ENCODE measurements at regions not wholly inside any gene's neighbourhood (a gene's known extent, or its start where the extent isn't known, plus 50 kb on each side); places are given as distances from the start of the nearest gene placed in this dataset.

DNA sequence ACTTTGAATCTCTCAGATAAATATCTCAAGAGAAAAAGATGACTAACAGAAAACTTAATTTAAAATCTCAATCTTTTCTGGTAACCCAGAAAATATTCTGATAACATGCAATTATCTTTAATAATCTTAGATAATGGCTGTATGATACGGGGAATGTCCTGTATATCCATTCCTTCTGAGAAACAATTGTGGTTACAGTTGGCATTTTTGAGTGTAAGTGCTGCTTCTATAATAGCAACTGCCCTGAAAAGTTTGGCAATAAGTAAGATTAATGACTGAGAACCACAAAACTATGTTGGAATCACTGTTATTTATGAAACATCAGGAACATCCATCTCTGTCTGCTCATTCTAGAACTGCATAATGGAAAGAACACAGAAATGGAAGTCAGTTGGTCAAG lies 819.7 kb downstream of the TBC1D32 start:
- TF ChIP-seq CTCF (IDR thresholded peaks at IDR 0.05) (no peak), POLR2A (IDR thresholded peaks at IDR 0.05) (no peak), POLR2AphosphoS5 (IDR thresholded peaks at IDR 0.05) (no peak), EP300 (IDR thresholded peaks at IDR 0.05) (no peak)

Data from gastroesophageal sphincter (tissue), 3 donors.